ENCODE measurements at regions not wholly inside any gene's neighbourhood (a gene's known extent, or its start where the extent isn't known, plus 50 kb on each side); places are given as distances from the start of the nearest gene placed in this dataset.

DNA sequence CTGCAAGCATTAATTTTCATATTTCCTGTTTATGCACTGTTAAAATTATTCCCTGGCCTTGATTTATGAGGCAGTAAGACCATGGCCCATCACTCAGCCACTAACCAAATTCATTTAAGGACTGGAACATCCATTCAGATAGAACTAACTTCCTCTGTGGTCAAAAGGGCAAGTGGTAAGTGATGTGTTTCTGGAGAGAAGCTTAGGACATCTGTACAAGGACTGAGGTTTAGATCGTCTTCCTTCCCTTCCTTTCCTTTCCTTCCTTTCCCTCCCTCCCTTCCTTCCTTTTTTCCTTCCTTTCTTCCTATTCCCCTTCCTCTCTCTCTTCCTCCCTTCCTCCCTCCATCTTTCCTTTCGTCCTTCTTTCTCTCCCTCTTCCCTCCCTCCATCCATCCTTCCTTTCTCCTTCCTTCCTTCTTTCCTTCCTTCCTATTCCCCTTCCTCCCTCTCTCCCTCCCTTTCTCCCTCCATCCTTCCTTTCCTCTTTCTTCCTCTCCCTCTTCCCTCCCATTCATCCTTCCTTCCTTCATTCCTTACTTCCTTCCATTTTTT lies 1019.4 kb downstream of the TYW1 start:
- dilution Hi-C loops (cut with HindIII; ENCODE audit: low sequenced_read_pairs, unreplicated experiment) (no loop called here), intact Hi-C loops (cut with micrococcal nuclease) (no loop called here), in situ Hi-C loops (cut with MboI; ENCODE audit: low sequenced_read_pairs) (no loop called here)
- no peak overlapping the region for H3K4me3 ChIP-seq (ENCODE audit: insufficient read depth, low read depth, low read length)
- H3K27me3 ChIP-seq (ENCODE audit: control insufficient read depth, insufficient read depth, low read length): no peaks in the 10 kb centered on the region
- no peak overlapping the region for H3K14ac ChIP-seq (replicated peaks; ENCODE audit: low read depth, low read length)
- no peaks in the 10 kb centered on the region for H3K36me3 ChIP-seq (ENCODE audit: control insufficient read depth, insufficient read depth, low read length)
- DNase-seq (no peak), ATAC-seq (ENCODE audit: low read depth) (no peak)
- no peak overlapping the region for H2BK20ac ChIP-seq (ENCODE audit: low read depth, low read length)
- no TSS peak for BruUV-seq (replicated peaks)
- no peak overlapping the region for H3K9ac ChIP-seq (ENCODE audit: low read depth, low read length)
- H3K56ac ChIP-seq (ENCODE audit: extremely low read depth, insufficient read depth, low read length): no peak overlapping the region
- H2BK5ac ChIP-seq (ENCODE audit: low read depth, low read length, poor library complexity, severe bottlenecking): no peak overlapping the region
- H4K8ac ChIP-seq (ENCODE audit: low read depth in 2 of 2, low read length in 2 of 2): no peak overlapping the region
- H3K79me1 ChIP-seq (ENCODE audit: low read depth in 1 of 2, low read length in 2 of 2): no peaks in the 10 kb centered on the region
- peaks cover 15% of the 10 kb centered on the region for H3K9me3 ChIP-seq (ENCODE audit: control insufficient read depth, insufficient read depth, low read length)
- no peaks in the 10 kb centered on the region for H3K9me1 ChIP-seq (ENCODE audit: insufficient read depth, low read length)
- H2AK9ac ChIP-seq (replicated peaks; ENCODE audit: low read depth, low read length, poor library complexity): no peak overlapping the region
- H3K23ac ChIP-seq (ENCODE audit: low read depth, low read length): no peak overlapping the region
- ChIA-PET CTCF (no interaction called here), POLR2A (ENCODE audit: unreplicated experiment) (no interaction called here)
- H3K4me1 ChIP-seq (ENCODE audit: control insufficient read depth, insufficient read depth, low read length): no peaks in the 10 kb centered on the region
- no peak overlapping the region for H3K27ac ChIP-seq (ENCODE audit: insufficient read depth, low read length)
- H4K91ac ChIP-seq (ENCODE audit: insufficient read depth, low read depth, low read length): no peak overlapping the region
- H3K18ac ChIP-seq (ENCODE audit: low read depth, low read length): no peak overlapping the region
- no peak overlapping the region for H4K5ac ChIP-seq (ENCODE audit: low read depth, low read length)
- 4% methylated on average over 2 of the region's 2 CpGs; no CpG with 5 or more reads in 1 of the 2 experiments for WGBS, 2 experiments (ENCODE audit: extremely low coverage in 2 of 2, insufficient read length in 1 of 2)
- H2BK15ac ChIP-seq (ENCODE audit: low read depth, low read length): no peak overlapping the region
- no peak overlapping the region for H3K4me2 ChIP-seq (ENCODE audit: low read depth, low read length)
- H2AFZ ChIP-seq (replicated peaks; ENCODE audit: low read length, poor library complexity): no peak overlapping the region
- H4K20me1 ChIP-seq (ENCODE audit: insufficient read depth, low read length): no peaks in the 10 kb centered on the region
- no peak overlapping the region for H2BK120ac ChIP-seq (ENCODE audit: low read depth, low read length)
- TF ChIP-seq, protein P1, sequence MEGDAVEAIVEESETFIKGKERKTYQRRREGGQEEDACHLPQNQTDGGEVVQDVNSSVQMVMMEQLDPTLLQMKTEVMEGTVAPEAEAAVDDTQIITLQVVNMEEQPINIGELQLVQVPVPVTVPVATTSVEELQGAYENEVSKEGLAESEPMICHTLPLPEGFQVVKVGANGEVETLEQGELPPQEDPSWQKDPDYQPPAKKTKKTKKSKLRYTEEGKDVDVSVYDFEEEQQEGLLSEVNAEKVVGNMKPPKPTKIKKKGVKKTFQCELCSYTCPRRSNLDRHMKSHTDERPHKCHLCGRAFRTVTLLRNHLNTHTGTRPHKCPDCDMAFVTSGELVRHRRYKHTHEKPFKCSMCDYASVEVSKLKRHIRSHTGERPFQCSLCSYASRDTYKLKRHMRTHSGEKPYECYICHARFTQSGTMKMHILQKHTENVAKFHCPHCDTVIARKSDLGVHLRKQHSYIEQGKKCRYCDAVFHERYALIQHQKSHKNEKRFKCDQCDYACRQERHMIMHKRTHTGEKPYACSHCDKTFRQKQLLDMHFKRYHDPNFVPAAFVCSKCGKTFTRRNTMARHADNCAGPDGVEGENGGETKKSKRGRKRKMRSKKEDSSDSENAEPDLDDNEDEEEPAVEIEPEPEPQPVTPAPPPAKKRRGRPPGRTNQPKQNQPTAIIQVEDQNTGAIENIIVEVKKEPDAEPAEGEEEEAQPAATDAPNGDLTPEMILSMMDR (conservative IDR thresholded peaks at IDR 0.05; ENCODE audit: low read depth, low read length): no peak
- TF ChIP-seq, protein P2, sequence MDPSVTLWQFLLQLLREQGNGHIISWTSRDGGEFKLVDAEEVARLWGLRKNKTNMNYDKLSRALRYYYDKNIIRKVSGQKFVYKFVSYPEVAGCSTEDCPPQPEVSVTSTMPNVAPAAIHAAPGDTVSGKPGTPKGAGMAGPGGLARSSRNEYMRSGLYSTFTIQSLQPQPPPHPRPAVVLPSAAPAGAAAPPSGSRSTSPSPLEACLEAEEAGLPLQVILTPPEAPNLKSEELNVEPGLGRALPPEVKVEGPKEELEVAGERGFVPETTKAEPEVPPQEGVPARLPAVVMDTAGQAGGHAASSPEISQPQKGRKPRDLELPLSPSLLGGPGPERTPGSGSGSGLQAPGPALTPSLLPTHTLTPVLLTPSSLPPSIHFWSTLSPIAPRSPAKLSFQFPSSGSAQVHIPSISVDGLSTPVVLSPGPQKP (IDR thresholded peaks at IDR 0.05; ENCODE audit: borderline replicate concordance, low read depth, low read length): no peak
- no peak for TF ChIP-seq POLR2A (IDR thresholded peaks at IDR 0.05; ENCODE audit: low read depth, low read length)
- TF ChIP-seq MAZ (IDR thresholded peaks at IDR 0.05; ENCODE audit: borderline replicate concordance, low read depth, low read length): no peak
- no peak for TF ChIP-seq CEBPB (IDR thresholded peaks at IDR 0.05; ENCODE audit: low read depth, low read length)
- TF ChIP-seq RFX5 (IDR thresholded peaks at IDR 0.05; ENCODE audit: low read depth, low read length): no peak
- TF ChIP-seq MXI1 (IDR thresholded peaks at IDR 0.05; ENCODE audit: borderline replicate concordance, low read depth, low read length): no peak
- no peak for TF ChIP-seq RCOR1 (IDR thresholded peaks at IDR 0.05; ENCODE audit: insufficient replicate concordance, low read length)
- TF ChIP-seq, protein P3, sequence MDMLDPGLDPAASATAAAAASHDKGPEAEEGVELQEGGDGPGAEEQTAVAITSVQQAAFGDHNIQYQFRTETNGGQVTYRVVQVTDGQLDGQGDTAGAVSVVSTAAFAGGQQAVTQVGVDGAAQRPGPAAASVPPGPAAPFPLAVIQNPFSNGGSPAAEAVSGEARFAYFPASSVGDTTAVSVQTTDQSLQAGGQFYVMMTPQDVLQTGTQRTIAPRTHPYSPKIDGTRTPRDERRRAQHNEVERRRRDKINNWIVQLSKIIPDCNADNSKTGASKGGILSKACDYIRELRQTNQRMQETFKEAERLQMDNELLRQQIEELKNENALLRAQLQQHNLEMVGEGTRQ (IDR thresholded peaks at IDR 0.05; ENCODE audit: low read depth, low read length): no peak
- TF ChIP-seq SMC3 (IDR thresholded peaks at IDR 0.05; ENCODE audit: low read depth, low read length): no peak
- TF ChIP-seq NFE2L2 (IDR thresholded peaks at IDR 0.05; ENCODE audit: low read depth, low read length): no peak
- no peak for TF ChIP-seq BHLHE40 (IDR thresholded peaks at IDR 0.05; ENCODE audit: low read depth, low read length)
- no peak for TF ChIP-seq RAD21 (IDR thresholded peaks at IDR 0.05; ENCODE audit: low read length)
- TF ChIP-seq MAFK (IDR thresholded peaks at IDR 0.05; ENCODE audit: low read depth, low read length): no peak
- no peak overlapping the region for H2AK5ac ChIP-seq (ENCODE audit: low read depth, low read length)
- H3K4ac ChIP-seq (ENCODE audit: low read depth, low read length): no peak overlapping the region

Data from IMR-90 (cell line).